Activated B cell treated with CpG ODN at 0.5 μM for 24 hours (primary cell): ENCODE measurements at regions not wholly inside any gene's neighbourhood (a gene's known extent, or its start where the extent isn't known, plus 50 kb on each side); places are given as distances from the start of the nearest gene placed in this dataset.

Experiments
- ATAC-seq: fragments of 200-7000 bp; cut with Tn5 transposase; one replicate; pipeline ENCODE4 v1.10.0; 2021; ENCODE audit warnings: low read depth, mild to moderate bottlenecking, moderate library complexity
- CTCF ChIA-PET: fragments of 350-600 bp; sonication (Branson Sonifier 250); formaldehyde crosslinking; loops from one replicate; lab custom pipeline; 2021; ENCODE audit warnings: antibody characterized with exemption; lab: Charles Lee
- POLR2A ChIA-PET: fragments of 350-600 bp; sonication (Branson Sonifier 250); formaldehyde crosslinking; loops from one replicate; lab custom pipeline; 2021; ENCODE audit warnings: antibody characterized with exemption; lab: Charles Lee
- DNase-seq: peaks from one replicate; pipeline ENCODE4 v3.0.0; 2022
- H3K27ac Mint-ChIP-seq: one replicate; pipeline ENCODE4 v1.8.0; 2020; ENCODE audit warnings: mixed read lengths
- H3K27me3 Mint-ChIP-seq: one replicate; pipeline ENCODE4 v1.8.0; 2021; ENCODE audit warnings: mixed read lengths
- H3K36me3 Mint-ChIP-seq: one replicate; pipeline ENCODE4 v1.8.0; 2021; ENCODE audit warnings: low read depth, mixed read lengths
- H3K4me1 Mint-ChIP-seq: one replicate; pipeline ENCODE4 v1.8.0; 2021; ENCODE audit warnings: mixed read lengths
- H3K4me3 Mint-ChIP-seq: one replicate; pipeline ENCODE4 v1.8.0; 2020; ENCODE audit warnings: mild to moderate bottlenecking, mixed read lengths
- H3K9me3 Mint-ChIP-seq: one replicate; pipeline ENCODE4 v1.8.0; 2020; ENCODE audit warnings: mixed read lengths
- CTCF ChIP-seq: fragments of 200-600 bp; IDR thresholded peaks from one replicate; pipeline ENCODE4 v1.8.0; 2022; ENCODE audit warnings: antibody characterized with exemption, mild to moderate bottlenecking
- intact Hi-C: fragments of 100-400 bp; cut with micrococcal nuclease; formaldehyde crosslinking; loops from one replicate; pipeline ENCODE4 v1.15.1; 2024

- no peak for DNase-seq
- no peak overlapping the region for H3K4me3 Mint-ChIP-seq
- H3K4me1 Mint-ChIP-seq = no peaks in the 10 kb centered on the region
- H3K36me3 Mint-ChIP-seq = no peaks in the 10 kb centered on the region
- intact Hi-C loops = no loop called here
- peaks cover 4% of the 10 kb centered on the region for H3K9me3 Mint-ChIP-seq
- ChIA-PET CTCF (no interaction called here), POLR2A (no interaction called here)
- no peak overlapping the region for H3K27ac Mint-ChIP-seq
- H3K27me3 Mint-ChIP-seq = peaks cover 3% of the 10 kb centered on the region
- no peak for TF ChIP-seq CTCF
- ATAC-seq = no peak
Measured at GRCh38 chr6:12414096-12414675, 124.0 kb downstream of the EDN1 start.

GRCh38 chr6:12415980-12416598 is 125.9 kb downstream of the EDN1 start:
- intact Hi-C loops = no loop called here
- ChIA-PET CTCF (no interaction called here), POLR2A (no interaction called here)
- no peak for DNase-seq
- TF ChIP-seq CTCF = no peak
- no peak overlapping the region for H3K4me3 Mint-ChIP-seq
- H3K27ac Mint-ChIP-seq = no peak overlapping the region
- H3K4me1 Mint-ChIP-seq = no peaks in the 10 kb centered on the region
- no peak for ATAC-seq
- no peaks in the 10 kb centered on the region for H3K36me3 Mint-ChIP-seq
- peaks cover 4% of the 10 kb centered on the region for H3K9me3 Mint-ChIP-seq
- peaks cover 3% of the 10 kb centered on the region for H3K27me3 Mint-ChIP-seq

- no peak overlapping the region for H3K4me3 Mint-ChIP-seq
- POLR2A ChIA-PET = no interaction called here
- TF ChIP-seq CTCF = no peak
- DNase-seq (no peak), ATAC-seq (no peak)
- no peaks in the 10 kb centered on the region for H3K36me3 Mint-ChIP-seq
- intact Hi-C loops = no loop called here
- no peaks in the 10 kb centered on the region for H3K4me1 Mint-ChIP-seq
- CTCF ChIA-PET = no interaction called here
- no peaks in the 10 kb centered on the region for H3K27me3 Mint-ChIP-seq
- peaks cover 4% of the 10 kb centered on the region for H3K9me3 Mint-ChIP-seq
- no peak overlapping the region for H3K27ac Mint-ChIP-seq
Measured at GRCh38 chr6:12417191-12417590, 127.0 kb downstream of the EDN1 start.

GRCh38 chr6:12418946-12419345 is 128.8 kb downstream of the EDN1 start:
- H3K4me1 Mint-ChIP-seq = no peaks in the 10 kb centered on the region
- H3K4me3 Mint-ChIP-seq = no peak overlapping the region
- H3K36me3 Mint-ChIP-seq = no peaks in the 10 kb centered on the region
- H3K27me3 Mint-ChIP-seq = no peaks in the 10 kb centered on the region
- intact Hi-C loops = no loop called here
- ChIA-PET POLR2A (no interaction called here), CTCF (no interaction called here)
- H3K27ac Mint-ChIP-seq = no peak overlapping the region
- H3K9me3 Mint-ChIP-seq = peaks cover 4% of the 10 kb centered on the region
- DNase-seq = no peak
- no peak for TF ChIP-seq CTCF
- ATAC-seq = no peak

- H3K4me1 Mint-ChIP-seq = no peaks in the 10 kb centered on the region
- intact Hi-C loops = no loop called here
- H3K36me3 Mint-ChIP-seq = no peaks in the 10 kb centered on the region
- no peak for DNase-seq
- H3K27ac Mint-ChIP-seq = no peak overlapping the region
- no peak for TF ChIP-seq CTCF
- CTCF ChIA-PET = no interaction called here
- no peak for ATAC-seq
- no peaks in the 10 kb centered on the region for H3K27me3 Mint-ChIP-seq
- no peak overlapping the region for H3K4me3 Mint-ChIP-seq
- peaks cover 4% of the 10 kb centered on the region for H3K9me3 Mint-ChIP-seq
- POLR2A ChIA-PET = no interaction called here
Measured at GRCh38 chr6:12419631-12420272, 129.6 kb downstream of the EDN1 start.
